ENCODE measurements at regions not wholly inside any gene's neighbourhood (a gene's known extent, or its start where the extent isn't known, plus 50 kb on each side); places are given as distances from the start of the nearest gene placed in this dataset.

- H3K36me3 Mint-ChIP-seq (ENCODE audit: low read depth): no peaks in the 10 kb centered on the region
- H3K27me3 Mint-ChIP-seq (ENCODE audit: low read depth): no peaks in the 10 kb centered on the region
- no peak for DNase-seq (ENCODE audit: low read depth, low spot score)
- H3K27ac Mint-ChIP-seq (ENCODE audit: unreplicated experiment): no peak overlapping the region
- H3K4me1 Mint-ChIP-seq: no peaks in the 10 kb centered on the region
- no peaks in the 10 kb centered on the region for H3K9me3 Mint-ChIP-seq
- H3K4me3 Mint-ChIP-seq: no peak overlapping the region
- no peak for TF ChIP-seq CTCF (conservative IDR thresholded peaks at IDR 0.05)
These were observed 92.6 kb downstream of the RPS29 start for GRCh38 chr14:49493557-49493956.

GRCh38 chr14:49492151-49492550 is 94.0 kb downstream of the RPS29 start:
- no peaks in the 10 kb centered on the region for H3K4me1 Mint-ChIP-seq
- no peaks in the 10 kb centered on the region for H3K27me3 Mint-ChIP-seq (ENCODE audit: low read depth)
- TF ChIP-seq CTCF (conservative IDR thresholded peaks at IDR 0.05): no peak
- H3K27ac Mint-ChIP-seq (ENCODE audit: unreplicated experiment): no peak overlapping the region
- H3K4me3 Mint-ChIP-seq: no peak overlapping the region
- DNase-seq (ENCODE audit: low read depth, low spot score): no peak
- no peaks in the 10 kb centered on the region for H3K36me3 Mint-ChIP-seq (ENCODE audit: low read depth)
- H3K9me3 Mint-ChIP-seq: no peaks in the 10 kb centered on the region

GRCh38 chr14:49489341-49489740 is 96.8 kb downstream of the RPS29 start:
- H3K4me3 Mint-ChIP-seq: no peak overlapping the region
- H3K36me3 Mint-ChIP-seq (ENCODE audit: low read depth): no peaks in the 10 kb centered on the region
- no peaks in the 10 kb centered on the region for H3K27me3 Mint-ChIP-seq (ENCODE audit: low read depth)
- no peaks in the 10 kb centered on the region for H3K9me3 Mint-ChIP-seq
- no peak for TF ChIP-seq CTCF (conservative IDR thresholded peaks at IDR 0.05)
- no peak overlapping the region for H3K27ac Mint-ChIP-seq (ENCODE audit: unreplicated experiment)
- peaks cover 4% of the 10 kb centered on the region for H3K4me1 Mint-ChIP-seq
- DNase-seq (ENCODE audit: low read depth, low spot score): no peak

GRCh38 chr14:49487238-49487637 is 98.9 kb downstream of the RPS29 start:
- Mint-ChIP-seq H3K4me1 (peaks cover 4% of the 10 kb centered on the region), H3K9me3 (no peaks in the 10 kb centered on the region), H3K36me3 (ENCODE audit: low read depth) (no peaks in the 10 kb centered on the region), H3K27ac (ENCODE audit: unreplicated experiment) (no peak overlapping the region), H3K27me3 (ENCODE audit: low read depth) (no peaks in the 10 kb centered on the region), H3K4me3 (no peak overlapping the region)
- no peak for TF ChIP-seq CTCF (conservative IDR thresholded peaks at IDR 0.05)
- no peak for DNase-seq (ENCODE audit: low read depth, low spot score)

- DNase-seq (ENCODE audit: low read depth, low spot score): no peak
- Mint-ChIP-seq H3K27ac (ENCODE audit: unreplicated experiment) (no peak overlapping the region), H3K27me3 (ENCODE audit: low read depth) (no peaks in the 10 kb centered on the region), H3K4me1 (peaks cover 4% of the 10 kb centered on the region), H3K9me3 (peaks cover 6% of the 10 kb centered on the region), H3K36me3 (ENCODE audit: low read depth) (peaks cover 4% of the 10 kb centered on the region), H3K4me3 (no peak overlapping the region)
- no peak for TF ChIP-seq CTCF (conservative IDR thresholded peaks at IDR 0.05)
These were observed 100.9 kb downstream of the RPS29 start for GRCh38 chr14:49485290-49485689.

GRCh38 chr14:49484180-49484579 is 102.0 kb downstream of the RPS29 start:
- DNase-seq (ENCODE audit: low read depth, low spot score): no peak
- Mint-ChIP-seq H3K27me3 (ENCODE audit: low read depth) (no peaks in the 10 kb centered on the region), H3K36me3 (ENCODE audit: low read depth) (peaks cover 4% of the 10 kb centered on the region), H3K4me1 (peaks cover 4% of the 10 kb centered on the region), H3K27ac (ENCODE audit: unreplicated experiment) (no peak overlapping the region), H3K4me3 (no peak overlapping the region), H3K9me3 (peaks cover 6% of the 10 kb centered on the region)
- TF ChIP-seq CTCF (conservative IDR thresholded peaks at IDR 0.05): no peak
